ENCODE measurements at regions not wholly inside any gene's neighbourhood (a gene's known extent, or its start where the extent isn't known, plus 50 kb on each side); places are given as distances from the start of the nearest gene placed in this dataset.

DNA sequence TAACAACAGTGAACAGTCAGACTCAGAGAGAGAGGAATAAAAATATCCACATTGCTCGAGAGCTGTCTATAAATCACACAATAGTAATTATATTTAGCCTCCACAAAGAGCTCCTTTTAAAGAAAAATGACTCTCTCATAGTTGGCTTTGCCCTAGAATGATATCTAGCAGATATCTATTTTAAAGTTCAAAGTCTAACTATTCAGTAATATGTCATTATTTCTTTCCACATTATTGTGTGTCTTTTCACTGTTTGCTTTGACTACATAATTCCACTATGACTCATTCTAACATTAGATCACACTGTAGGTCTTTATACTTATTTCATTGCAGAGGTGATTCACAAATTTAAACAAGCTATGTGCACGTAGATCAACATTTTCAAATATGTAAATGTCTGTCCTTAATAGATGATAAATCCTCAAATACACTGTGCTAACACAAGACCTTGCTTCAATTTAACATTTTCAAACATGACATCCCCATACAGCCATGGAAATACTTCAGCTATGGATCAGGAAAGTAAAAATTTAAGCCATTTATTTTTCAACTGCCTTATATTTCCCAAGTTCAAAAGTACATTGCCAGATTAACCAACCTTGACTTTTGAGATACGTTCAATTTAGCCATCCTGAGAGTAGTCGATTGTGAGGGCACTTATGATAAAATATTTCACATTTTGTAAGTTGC lies 99.9 kb upstream of the AKR1E2 start:
- TF ChIP-seq YY1 (IDR thresholded peaks at IDR 0.05) (no peak), SP1 (IDR thresholded peaks at IDR 0.05) (no peak), JUND (IDR thresholded peaks at IDR 0.05) (peak; percentile 33 to 66), EGR1 (IDR thresholded peaks at IDR 0.05; ENCODE audit: low read depth in 2 of 2) (no peak), HNF4A (conservative IDR thresholded peaks at IDR 0.05) (no peak)
- TF ChIP-seq, protein P1, sequence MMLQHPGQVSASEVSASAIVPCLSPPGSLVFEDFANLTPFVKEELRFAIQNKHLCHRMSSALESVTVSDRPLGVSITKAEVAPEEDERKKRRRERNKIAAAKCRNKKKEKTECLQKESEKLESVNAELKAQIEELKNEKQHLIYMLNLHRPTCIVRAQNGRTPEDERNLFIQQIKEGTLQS (IDR thresholded peaks at IDR 0.05) = no peak
- no peak for DNase-seq (ENCODE audit: low spot score)
- WGBS = 74% methylated on average over 4 of the region's 4 CpGs
- Histone ChIP-seq H3K4me1 (ENCODE audit: control insufficient read depth in 4 of 4, insufficient read depth in 4 of 4, low read length in 3 of 4) (no peaks in the 10 kb centered on the region), H3K27me3 (ENCODE audit: control insufficient read depth in 4 of 4, insufficient read depth in 4 of 4, low read length in 3 of 4) (no peaks in the 10 kb centered on the region), H3K36me3 (ENCODE audit: control insufficient read depth in 4 of 4, insufficient read depth in 3 of 4, low read depth in 1 of 4, low read length in 3 of 4) (no peaks in the 10 kb centered on the region), H3K9ac (ENCODE audit: low read depth in 1 of 2, low read length in 2 of 2) (no peak overlapping the region), H3K4me3 (ENCODE audit: low read depth in 1 of 3, low read length in 3 of 3) (no peak overlapping the region), H3K9me3 (ENCODE audit: control insufficient read depth in 4 of 4, low read length in 3 of 4) (no peaks in the 10 kb centered on the region), H3K27ac (ENCODE audit: low read depth in 1 of 2, low read length in 2 of 2) (no peak overlapping the region)

DNA sequence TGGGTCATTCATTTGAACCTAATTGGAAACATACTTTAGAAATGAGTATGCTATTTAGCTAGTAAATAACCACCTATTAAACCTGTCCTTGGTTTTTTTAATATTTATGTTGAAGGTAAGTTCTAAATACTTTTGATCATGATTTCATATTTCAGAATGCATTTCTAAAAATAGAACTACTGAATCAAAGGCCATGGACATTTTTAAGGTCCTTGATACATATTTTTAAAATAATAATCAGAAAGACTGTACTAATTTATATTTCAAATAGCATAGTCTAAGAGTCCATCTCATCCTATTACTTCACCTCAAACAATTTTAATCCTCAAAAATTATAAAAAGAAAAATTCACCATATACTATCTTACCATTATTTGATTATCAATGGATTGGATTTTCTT lies 102.1 kb upstream of the AKR1E2 start:
- no peaks in the 10 kb centered on the region for H3K9me3 ChIP-seq (ENCODE audit: control insufficient read depth in 4 of 4, low read length in 3 of 4)
- no peaks in the 10 kb centered on the region for H3K36me3 ChIP-seq (ENCODE audit: control insufficient read depth in 4 of 4, insufficient read depth in 3 of 4, low read depth in 1 of 4, low read length in 3 of 4)
- H3K27me3 ChIP-seq (ENCODE audit: control insufficient read depth in 4 of 4, insufficient read depth in 4 of 4, low read length in 3 of 4) = peaks cover 0 to 2% (median 0%) of the 10 kb centered on the region in 4 donors
- H3K4me3 ChIP-seq (ENCODE audit: low read depth in 1 of 3, low read length in 3 of 3) = no peak overlapping the region
- H3K4me1 ChIP-seq (ENCODE audit: control insufficient read depth in 4 of 4, insufficient read depth in 4 of 4, low read length in 3 of 4) = no peaks in the 10 kb centered on the region
- TF ChIP-seq, protein P2, sequence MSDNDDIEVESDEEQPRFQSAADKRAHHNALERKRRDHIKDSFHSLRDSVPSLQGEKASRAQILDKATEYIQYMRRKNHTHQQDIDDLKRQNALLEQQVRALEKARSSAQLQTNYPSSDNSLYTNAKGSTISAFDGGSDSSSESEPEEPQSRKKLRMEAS (IDR thresholded peaks at IDR 0.05) = no peak
- TF ChIP-seq HNF4G (IDR thresholded peaks at IDR 0.05) (no peak), FOXA1 (IDR thresholded peaks at IDR 0.05) (no peak), YY1 (IDR thresholded peaks at IDR 0.05) (no peak), SP1 (IDR thresholded peaks at IDR 0.05) (no peak), RAD21 (IDR thresholded peaks at IDR 0.05) (no peak), RXRA (IDR thresholded peaks at IDR 0.05) (no peak), HNF4A (conservative IDR thresholded peaks at IDR 0.05) (no peak), GABPA (IDR thresholded peaks at IDR 0.05 in 1 of 2, conservative IDR thresholded peaks at IDR 0.05 in 1 of 2) (no peak), JUND (IDR thresholded peaks at IDR 0.05) (no peak), EGR1 (IDR thresholded peaks at IDR 0.05; ENCODE audit: low read depth in 2 of 2) (no peak), NR2F2 (IDR thresholded peaks at IDR 0.05) (no peak), TAF1 (conservative IDR thresholded peaks at IDR 0.05) (no peak), FOXA2 (IDR thresholded peaks at IDR 0.05) (no peak)
- TF ChIP-seq, protein P3, sequence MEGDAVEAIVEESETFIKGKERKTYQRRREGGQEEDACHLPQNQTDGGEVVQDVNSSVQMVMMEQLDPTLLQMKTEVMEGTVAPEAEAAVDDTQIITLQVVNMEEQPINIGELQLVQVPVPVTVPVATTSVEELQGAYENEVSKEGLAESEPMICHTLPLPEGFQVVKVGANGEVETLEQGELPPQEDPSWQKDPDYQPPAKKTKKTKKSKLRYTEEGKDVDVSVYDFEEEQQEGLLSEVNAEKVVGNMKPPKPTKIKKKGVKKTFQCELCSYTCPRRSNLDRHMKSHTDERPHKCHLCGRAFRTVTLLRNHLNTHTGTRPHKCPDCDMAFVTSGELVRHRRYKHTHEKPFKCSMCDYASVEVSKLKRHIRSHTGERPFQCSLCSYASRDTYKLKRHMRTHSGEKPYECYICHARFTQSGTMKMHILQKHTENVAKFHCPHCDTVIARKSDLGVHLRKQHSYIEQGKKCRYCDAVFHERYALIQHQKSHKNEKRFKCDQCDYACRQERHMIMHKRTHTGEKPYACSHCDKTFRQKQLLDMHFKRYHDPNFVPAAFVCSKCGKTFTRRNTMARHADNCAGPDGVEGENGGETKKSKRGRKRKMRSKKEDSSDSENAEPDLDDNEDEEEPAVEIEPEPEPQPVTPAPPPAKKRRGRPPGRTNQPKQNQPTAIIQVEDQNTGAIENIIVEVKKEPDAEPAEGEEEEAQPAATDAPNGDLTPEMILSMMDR (IDR thresholded peaks at IDR 0.05; ENCODE audit: low read depth, low read length, missing input control) = no peak
- TF ChIP-seq, protein P4, sequence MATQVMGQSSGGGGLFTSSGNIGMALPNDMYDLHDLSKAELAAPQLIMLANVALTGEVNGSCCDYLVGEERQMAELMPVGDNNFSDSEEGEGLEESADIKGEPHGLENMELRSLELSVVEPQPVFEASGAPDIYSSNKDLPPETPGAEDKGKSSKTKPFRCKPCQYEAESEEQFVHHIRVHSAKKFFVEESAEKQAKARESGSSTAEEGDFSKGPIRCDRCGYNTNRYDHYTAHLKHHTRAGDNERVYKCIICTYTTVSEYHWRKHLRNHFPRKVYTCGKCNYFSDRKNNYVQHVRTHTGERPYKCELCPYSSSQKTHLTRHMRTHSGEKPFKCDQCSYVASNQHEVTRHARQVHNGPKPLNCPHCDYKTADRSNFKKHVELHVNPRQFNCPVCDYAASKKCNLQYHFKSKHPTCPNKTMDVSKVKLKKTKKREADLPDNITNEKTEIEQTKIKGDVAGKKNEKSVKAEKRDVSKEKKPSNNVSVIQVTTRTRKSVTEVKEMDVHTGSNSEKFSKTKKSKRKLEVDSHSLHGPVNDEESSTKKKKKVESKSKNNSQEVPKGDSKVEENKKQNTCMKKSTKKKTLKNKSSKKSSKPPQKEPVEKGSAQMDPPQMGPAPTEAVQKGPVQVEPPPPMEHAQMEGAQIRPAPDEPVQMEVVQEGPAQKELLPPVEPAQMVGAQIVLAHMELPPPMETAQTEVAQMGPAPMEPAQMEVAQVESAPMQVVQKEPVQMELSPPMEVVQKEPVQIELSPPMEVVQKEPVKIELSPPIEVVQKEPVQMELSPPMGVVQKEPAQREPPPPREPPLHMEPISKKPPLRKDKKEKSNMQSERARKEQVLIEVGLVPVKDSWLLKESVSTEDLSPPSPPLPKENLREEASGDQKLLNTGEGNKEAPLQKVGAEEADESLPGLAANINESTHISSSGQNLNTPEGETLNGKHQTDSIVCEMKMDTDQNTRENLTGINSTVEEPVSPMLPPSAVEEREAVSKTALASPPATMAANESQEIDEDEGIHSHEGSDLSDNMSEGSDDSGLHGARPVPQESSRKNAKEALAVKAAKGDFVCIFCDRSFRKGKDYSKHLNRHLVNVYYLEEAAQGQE (IDR thresholded peaks at IDR 0.05) = no peak
- TF ChIP-seq, protein P1 (IDR thresholded peaks at IDR 0.05) = no peak
- TF ChIP-seq, protein P5, sequence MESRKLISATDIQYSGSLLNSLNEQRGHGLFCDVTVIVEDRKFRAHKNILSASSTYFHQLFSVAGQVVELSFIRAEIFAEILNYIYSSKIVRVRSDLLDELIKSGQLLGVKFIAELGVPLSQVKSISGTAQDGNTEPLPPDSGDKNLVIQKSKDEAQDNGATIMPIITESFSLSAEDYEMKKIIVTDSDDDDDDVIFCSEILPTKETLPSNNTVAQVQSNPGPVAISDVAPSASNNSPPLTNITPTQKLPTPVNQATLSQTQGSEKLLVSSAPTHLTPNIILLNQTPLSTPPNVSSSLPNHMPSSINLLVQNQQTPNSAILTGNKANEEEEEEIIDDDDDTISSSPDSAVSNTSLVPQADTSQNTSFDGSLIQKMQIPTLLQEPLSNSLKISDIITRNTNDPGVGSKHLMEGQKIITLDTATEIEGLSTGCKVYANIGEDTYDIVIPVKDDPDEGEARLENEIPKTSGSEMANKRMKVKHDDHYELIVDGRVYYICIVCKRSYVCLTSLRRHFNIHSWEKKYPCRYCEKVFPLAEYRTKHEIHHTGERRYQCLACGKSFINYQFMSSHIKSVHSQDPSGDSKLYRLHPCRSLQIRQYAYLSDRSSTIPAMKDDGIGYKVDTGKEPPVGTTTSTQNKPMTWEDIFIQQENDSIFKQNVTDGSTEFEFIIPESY (IDR thresholded peaks at IDR 0.05) = no peak
- H3K9ac ChIP-seq (ENCODE audit: low read depth in 1 of 2, low read length in 2 of 2) = no peak overlapping the region
- no peak for DNase-seq (ENCODE audit: low spot score)
- H3K27ac ChIP-seq (ENCODE audit: low read depth in 1 of 2, low read length in 2 of 2) = no peak overlapping the region

All from liver (tissue), 8 donors.